Left lobe of liver (tissue), 2 donors: ENCODE measurements at regions not wholly inside any gene's neighbourhood (a gene's known extent, or its start where the extent isn't known, plus 50 kb on each side); places are given as distances from the start of the nearest gene placed in this dataset.
"Not testable (repeated sequence)": the region's sequence is repeated elsewhere in the genome, so short reads cannot be mapped to it uniquely, and the experiment has no call there.

Experiments used
- ATAC-seq: fragments of 200-7000 bp; cut with Tn5 transposase; one replicate; pipeline ENCODE4 v1.9.1; 2020; ENCODE audit warnings: mild to moderate bottlenecking, moderate library complexity
- DNase-seq: peaks from one replicate; pipeline ENCODE4 v3.0.0-alpha.2; 2020; ENCODE audit warnings: low spot score
- donor health status: DM: no; HTN: no; CAD: no; lungs with moderate emphysema.
- donor health status: DM: no; HTN: yes; CAD: no.

GRCh38 chr15:35211240-35211902 lies 126.3 kb upstream of the NANOGP8 start:
- ATAC-seq = peak; percentile 31
- DNase-seq = no peak

- DNase-seq (no peak), ATAC-seq (no peak)
These were observed 125.3 kb upstream of the NANOGP8 start for GRCh38 chr15:35210370-35210769.

GRCh38 chr15:35209838-35210237 lies 124.7 kb upstream of the NANOGP8 start:
- peak; percentile 85 for DNase-seq
- peak; percentile 93 for ATAC-seq

- ATAC-seq = peak; percentile 68
These were observed 123.3 kb upstream of the NANOGP8 start for GRCh38 chr15:35208353-35208752.

GRCh38 chr15:35206060-35206675 lies 121.1 kb upstream of the NANOGP8 start:
- no peak for ATAC-seq
- DNase-seq = no peak

More at GRCh38 chr15:35208353-35208752, 123.3 kb upstream of the NANOGP8 start:
- DNase-seq = no peak

GRCh38 chr15:35198197-35198596 lies 113.1 kb upstream of the NANOGP8 start:
- DNase-seq = no peak
- no peak for ATAC-seq

- DNase-seq (no peak), ATAC-seq (no peak)
These were observed 112.7 kb upstream of the NANOGP8 start for GRCh38 chr15:35197754-35198153.

- ATAC-seq (no peak), DNase-seq (no peak)
These were observed 112.2 kb upstream of the NANOGP8 start for GRCh38 chr15:35197306-35197705.

- ATAC-seq (no peak), DNase-seq (no peak)
These were observed 111.2 kb upstream of the NANOGP8 start for GRCh38 chr15:35196273-35196672.

- no peak for DNase-seq
- no peak for ATAC-seq
These were observed 110.6 kb upstream of the NANOGP8 start for GRCh38 chr15:35195649-35196048.

- ATAC-seq = no peak
- DNase-seq = no peak
These were observed 109.9 kb upstream of the NANOGP8 start for GRCh38 chr15:35195031-35195430.

- no peak for DNase-seq
- ATAC-seq = no peak
These were observed 109.2 kb upstream of the NANOGP8 start for GRCh38 chr15:35194296-35194695.

- ATAC-seq (no peak), DNase-seq (no peak)
These were observed 106.7 kb upstream of the NANOGP8 start for GRCh38 chr15:35191783-35192182.

GRCh38 chr15:35186346-35186745 lies 101.3 kb upstream of the NANOGP8 start:
- ATAC-seq (no peak), DNase-seq (no peak)

GRCh38 chr15:35184646-35185045 lies 99.6 kb upstream of the NANOGP8 start:
- no peak for DNase-seq
- no peak for ATAC-seq

GRCh38 chr15:35182841-35183479 lies 97.9 kb upstream of the NANOGP8 start:
- peak; percentile 59 for ATAC-seq

GRCh38 chr15:35181538-35181937 lies 96.4 kb upstream of the NANOGP8 start:
- ATAC-seq = no peak
- no peak for DNase-seq

More at GRCh38 chr15:35182841-35183479, 97.9 kb upstream of the NANOGP8 start:
- no peak for DNase-seq

GRCh38 chr15:35179739-35180138 lies 94.6 kb upstream of the NANOGP8 start:
- ATAC-seq = no peak
- DNase-seq = no peak

GRCh38 chr15:35178186-35178585 lies 93.1 kb upstream of the NANOGP8 start:
- not testable (repeated sequence) for DNase-seq, ATAC-seq

- no peak for DNase-seq
- ATAC-seq = no peak
These were observed 89.9 kb upstream of the NANOGP8 start for GRCh38 chr15:35174948-35175347.

GRCh38 chr15:35173444-35174118 lies 88.5 kb upstream of the NANOGP8 start:
- DNase-seq (no peak), ATAC-seq (no peak)

GRCh38 chr15:35170207-35170606 lies 85.1 kb upstream of the NANOGP8 start:
- no peak for DNase-seq
- ATAC-seq = no peak
